NCI-H187 treated with DMSO at 0.1 percent for 48 hours (cell line): ENCODE measurements at regions not wholly inside any gene's neighbourhood (a gene's known extent, or its start where the extent isn't known, plus 50 kb on each side); places are given as distances from the start of the nearest gene placed in this dataset.
A peak's percentile ranks its signal among the peaks of the same experiment; 100 is the strongest.

Experiments
- DNase-seq: peaks from one replicate; lab custom pipeline; 2025; lab: John Stamatoyannopoulos, UW

- DNase-seq, result no peak
Measured at GRCh38 chr3:124491098-124491497, 239.2 kb upstream of the UMPS start.

GRCh38 chr3:124491875-124492274 lies 238.4 kb upstream of the UMPS start:
- DNase-seq, result no peak

GRCh38 chr3:124492824-124493223 lies 237.4 kb upstream of the UMPS start:
- DNase-seq, result peak; percentile 88

GRCh38 chr3:124496061-124496460 lies 234.2 kb upstream of the UMPS start:
- DNase-seq, result no peak

GRCh38 chr3:124497487-124497886 lies 232.8 kb upstream of the UMPS start:
- no peak for DNase-seq

GRCh38 chr3:124498891-124499290 lies 231.4 kb upstream of the UMPS start:
- DNase-seq, result no peak

- DNase-seq, result no peak
Measured at GRCh38 chr3:124504332-124505059, 225.8 kb upstream of the UMPS start.

GRCh38 chr3:124509884-124510283 lies 220.4 kb upstream of the UMPS start:
- no peak for DNase-seq

GRCh38 chr3:124510290-124510689 lies 220.0 kb upstream of the UMPS start:
- DNase-seq, result no peak

GRCh38 chr3:124512881-124513609 lies 217.2 kb upstream of the UMPS start:
- no peak for DNase-seq

- DNase-seq, result no peak
Measured at GRCh38 chr3:124513610-124513997, 216.6 kb upstream of the UMPS start.

GRCh38 chr3:124514683-124515082 lies 215.6 kb upstream of the UMPS start:
- DNase-seq, result no peak

- DNase-seq, result no peak
Measured at GRCh38 chr3:124516333-124516732, 213.9 kb upstream of the UMPS start.

GRCh38 chr3:124517306-124517705 lies 212.9 kb upstream of the UMPS start:
- no peak for DNase-seq

GRCh38 chr3:124518350-124518749 lies 211.9 kb upstream of the UMPS start:
- no peak for DNase-seq

- no peak for DNase-seq
Measured at GRCh38 chr3:124519591-124520194, 210.6 kb upstream of the UMPS start.

GRCh38 chr3:124520970-124521369 lies 209.3 kb upstream of the UMPS start:
- DNase-seq, result peak; percentile 92

- DNase-seq, result no peak
Measured at GRCh38 chr3:124522082-124522625, 208.1 kb upstream of the UMPS start.

GRCh38 chr3:124526601-124527000 lies 203.7 kb upstream of the UMPS start:
- no peak for DNase-seq

GRCh38 chr3:124529826-124530571 lies 200.3 kb upstream of the UMPS start:
- no peak for DNase-seq

- DNase-seq, result no peak
Measured at GRCh38 chr3:124530916-124531315, 199.3 kb upstream of the UMPS start.

- no peak for DNase-seq
Measured at GRCh38 chr3:124532071-124532470, 198.2 kb upstream of the UMPS start.
